Adrenal gland (tissue), 9 donors: ENCODE measurements at regions not wholly inside any gene's neighbourhood (a gene's known extent, or its start where the extent isn't known, plus 50 kb on each side); places are given as distances from the start of the nearest gene placed in this dataset.

Source experiments
- DNase-seq, 7 donors: peaks; one replicate each; pipeline ENCODE4 v3.0.0-alpha.2; 2019 to 2020
- H3K27ac ChIP-seq, 5 donors: fragments of 200-600 bp; sonication (generic) in 4 of 5; 1 replicate in 3 of 5; 2 replicates in 2 of 5; pipeline versions ENCODE4 v1.5.1 to v1.8.0; 2016 to 2020; ENCODE audit warnings: mild to moderate bottlenecking in 1 of 5
- H3K27me3 ChIP-seq: fragments of 200-600 bp; 2 replicates; pipeline ENCODE4 v1.8.0; 2021
- H3K36me3 ChIP-seq, 2 donors: fragments of 200-600 bp; replicated peaks in 1 of 2; 1 replicate in 1 of 2; 2 replicates in 1 of 2; pipeline versions ENCODE4 v1.5.1 to v1.8.0; 2018 to 2022
- H3K4me1 ChIP-seq, 2 donors: fragments of 200-600 bp; replicated peaks in 1 of 2; 1 replicate in 1 of 2; 2 replicates in 1 of 2; pipeline versions ENCODE4 v1.5.1 to v1.8.0; 2018 to 2021
- H3K4me3 ChIP-seq, 4 donors: fragments of 200-600 bp; sonication (generic) in 3 of 4; one replicate each; pipeline ENCODE4 v1.5.1; 2016 to 2018
- H3K9me3 ChIP-seq, 3 donors: fragments of 200-600 bp; sonication (generic) in 1 of 3; replicated peaks in 1 of 3; 1 replicate in 2 of 3; 2 replicates in 1 of 3; pipeline versions ENCODE4 v1.5.1 to v1.8.0; 2016 to 2021
- CTCF ChIP-seq, 6 experiments: fragments of 450-650 bp in 4 of 6; fragments of 200-600 bp in 2 of 6; sonication (generic) in 1 of 6; IDR thresholded peaks; 1 replicate in 5 of 6; 2 replicates in 1 of 6; pipeline versions ENCODE4 v1.5.1 to v1.8.0; 2016 to 2021; ENCODE audit warnings: antibody characterized with exemption in 6 of 6, mild to moderate bottlenecking in 2 of 6, moderate library complexity in 1 of 6
- POLR2A ChIP-seq, 2 donors: fragments of 450-650 bp; IDR thresholded peaks; one replicate each; pipeline ENCODE4 v1.6.1; 2017; ENCODE audit warnings: antibody characterized with exemption in 2 of 2, mild to moderate bottlenecking in 2 of 2, moderate library complexity in 1 of 2
- WGBS, 4 donors: extraction: QIAGEN DNeasy Blood & Tissue Kit in 2 of 4; methylation state at CpG; one replicate each; pipeline versions ENCODE4 v1.1.5 to v1.1.7; 2013 to 2017; 5-methylcytosine and 5-hydroxymethylcytosine counted together
- intact Hi-C, 2 donors: fragments of 100-400 bp; cut with DNase I; formaldehyde crosslinking; loops; one replicate each; pipeline versions ENCODE4 v1.14.1 to v1.15.0; 2022 to 2023
- donor health status: healthy with polysubstance abuse.
- donor health status: Bipolar disorder and iron deficiency.
- donor health status: DM: yes; HTN: yes; CAD: no.
- donor health status: DM: no; HTN: no; CAD: no.
- donor health status: DM: no; HTN: no; CAD: no.

GRCh38 chr5:127133071-127133470, 59.8 kb upstream of the C5orf63 start:
- Histone ChIP-seq H3K9me3 (no peaks in the 10 kb centered on the region), H3K36me3 (no peaks in the 10 kb centered on the region), H3K27me3 (no peaks in the 10 kb centered on the region), H3K4me1 (no peaks in the 10 kb centered on the region), H3K27ac (no peak overlapping the region), H3K4me3 (no peak overlapping the region)
- DNase-seq = no peak
- intact Hi-C loops = no loop called here
- TF ChIP-seq CTCF (IDR thresholded peaks at IDR 0.05) (no peak), POLR2A (IDR thresholded peaks at IDR 0.05) (no peak)
- 48 to 58% (median 52%) methylated on average over 3 of the region's 3 CpGs for WGBS, 4 donors

GRCh38 chr5:127136908-127137307, 63.6 kb upstream of the C5orf63 start:
- Histone ChIP-seq H3K36me3 (no peaks in the 10 kb centered on the region), H3K9me3 (no peaks in the 10 kb centered on the region), H3K4me1 (no peaks in the 10 kb centered on the region), H3K27ac (no peak overlapping the region), H3K27me3 (no peaks in the 10 kb centered on the region), H3K4me3 (no peak overlapping the region)
- no peak for TF ChIP-seq CTCF (IDR thresholded peaks at IDR 0.05)
- no peak for TF ChIP-seq POLR2A (IDR thresholded peaks at IDR 0.05)
- intact Hi-C loops = no loop called here
- WGBS, 4 donors = 54 to 69% (median 59%) methylated on average over 3 of the region's 3 CpGs
- DNase-seq = no peak

GRCh38 chr5:127143722-127144121, 70.4 kb upstream of the C5orf63 start:
- H3K4me1 ChIP-seq = no peaks in the 10 kb centered on the region
- no peaks in the 10 kb centered on the region for H3K9me3 ChIP-seq
- no peak overlapping the region for H3K4me3 ChIP-seq
- DNase-seq = no peak
- intact Hi-C loops = no loop called here
- no peak overlapping the region for H3K27ac ChIP-seq
- H3K27me3 ChIP-seq = no peaks in the 10 kb centered on the region
- TF ChIP-seq CTCF (IDR thresholded peaks at IDR 0.05) (no peak), POLR2A (IDR thresholded peaks at IDR 0.05) (no peak)
- 91 to 98% (median 93%) methylated on average over 12 to 13 of the region's 13 CpGs for WGBS, 4 donors
- no peaks in the 10 kb centered on the region for H3K36me3 ChIP-seq

- 64 to 77% (median 72%) methylated on average over 2 of the region's 2 CpGs for WGBS, 4 donors
- no peaks in the 10 kb centered on the region for H3K4me1 ChIP-seq
- TF ChIP-seq POLR2A (IDR thresholded peaks at IDR 0.05) (no peak), CTCF (IDR thresholded peaks at IDR 0.05) (no peak)
- H3K36me3 ChIP-seq = no peaks in the 10 kb centered on the region
- H3K27ac ChIP-seq = no peak overlapping the region
- DNase-seq = peak; percentile 33 to 65 (median 57)
- H3K9me3 ChIP-seq = no peaks in the 10 kb centered on the region
- H3K4me3 ChIP-seq = no peak overlapping the region
- intact Hi-C loops = no loop called here
- no peaks in the 10 kb centered on the region for H3K27me3 ChIP-seq
Observed at GRCh38 chr5:127153031-127153430, 79.7 kb upstream of the C5orf63 start.
